OCI-LY7 (cell line): ENCODE measurements at regions not wholly inside any gene's neighbourhood (a gene's known extent, or its start where the extent isn't known, plus 50 kb on each side); places are given as distances from the start of the nearest gene placed in this dataset.

ENCODE experiments used
- BruUV-seq: library from RNA; stranded (reverse); fragments of 400-500 nt; replicated peaks from 2 replicates; lab custom pipeline; 2021; lab: Mats Ljungman, UMichigan
- CTCF ChIA-PET: fragments of 300-600 bp; sonication (Branson Sonifier 250); formaldehyde crosslinking; loops from one replicate; lab custom pipeline; 2022; ENCODE audit warnings: antibody characterized with exemption; ENCODE audit not compliant: unreplicated experiment; lab: Charles Lee
- POLR2A ChIA-PET: fragments of 300-600 bp; sonication (Branson Sonifier 250); formaldehyde crosslinking; loops from one replicate; lab custom pipeline; 2022; ENCODE audit warnings: antibody characterized with exemption; lab: Charles Lee
- DNase-seq: peaks from one replicate; pipeline ENCODE4 v3.0.0-alpha.2; 2015; ENCODE audit warnings: low spot score
- H2AFZ ChIP-seq: fragments of 200-600 bp; sonication (generic), shearing (Covaris generic); 2 replicates; pipeline ENCODE4 v1.6.1; 2014; ENCODE audit warnings: mild to moderate bottlenecking, antibody characterized with exemption, low read length, moderate library complexity
- H3K27ac ChIP-seq: fragments of 200-600 bp; sonication (generic); 2 replicates; pipeline ENCODE4 v1.5.1; 2014; ENCODE audit warnings: mixed run types, low read depth, mild to moderate bottlenecking, moderate library complexity, low read length, inconsistent platforms; ENCODE audit not compliant: poor library complexity, severe bottlenecking
- H3K36me3 ChIP-seq: fragments of 200-600 bp; sonication (generic); 2 replicates; pipeline ENCODE4 v1.6.1; 2014; ENCODE audit warnings: mild to moderate bottlenecking, antibody characterized with exemption, low read length, moderate library complexity, mixed read lengths; ENCODE audit not compliant: insufficient read depth
- H3K4me1 ChIP-seq: fragments of 200-600 bp; sonication (generic); 2 replicates; pipeline ENCODE4 v1.5.1; 2014; ENCODE audit warnings: mild to moderate bottlenecking, low read length; ENCODE audit not compliant: insufficient read depth, poor library complexity, severe bottlenecking
- H3K4me2 ChIP-seq: fragments of 200-600 bp; sonication (generic); 2 replicates; pipeline ENCODE4 v1.6.1; 2014; ENCODE audit warnings: mild to moderate bottlenecking, low read length
- H3K4me3 ChIP-seq: fragments of 200-600 bp; sonication (generic); 2 replicates; pipeline ENCODE4 v1.5.1; 2014; ENCODE audit warnings: mild to moderate bottlenecking, low read depth, low read length; ENCODE audit not compliant: poor library complexity, severe bottlenecking
- H3K79me2 ChIP-seq: fragments of 200-600 bp; sonication (generic); 2 replicates; pipeline ENCODE4 v1.6.1; 2016; ENCODE audit warnings: low read depth, mild to moderate bottlenecking, low read length, moderate library complexity, mixed read lengths; ENCODE audit not compliant: insufficient read depth
- H3K9me2 ChIP-seq: fragments of 200-600 bp; sonication (generic); 2 replicates; pipeline ENCODE4 v1.6.1; 2016; ENCODE audit warnings: mild to moderate bottlenecking, low read length, mixed read lengths; ENCODE audit not compliant: insufficient read depth
- H3K9me3 ChIP-seq: fragments of 200-600 bp; sonication (generic); 2 replicates; pipeline ENCODE4 v1.6.1; 2014; ENCODE audit warnings: mild to moderate bottlenecking, mixed run types, low read length, mixed read lengths
- H4K20me1 ChIP-seq: fragments of 200-600 bp; sonication (generic); 2 replicates; pipeline ENCODE4 v1.6.1; 2014; ENCODE audit warnings: mild to moderate bottlenecking, antibody characterized with exemption, low read length, moderate library complexity, mixed read lengths; ENCODE audit not compliant: insufficient read depth
- CTCF ChIP-seq: fragments of 200-600 bp; sonication (generic); conservative IDR thresholded peaks from 2 replicates; pipeline ENCODE4 v1.5.1; 2014; ENCODE audit warnings: mild to moderate bottlenecking, antibody characterized with exemption, low read length, moderate library complexity, mixed read lengths
- EZH2phosphoT487 ChIP-seq: fragments of 200-600 bp; sonication (generic); IDR thresholded peaks from 2 replicates; pipeline ENCODE4 v1.6.1; 2018; ENCODE audit warnings: low read depth, borderline replicate concordance, mild to moderate bottlenecking, mixed run types, antibody characterized with exemption, low read length, moderate library complexity, mixed read lengths
- intact Hi-C: fragments of 100-400 bp; cut with micrococcal nuclease; formaldehyde crosslinking; loops from one replicate; pipeline ENCODE4 v1.10.0; 2022; ENCODE audit not compliant: unreplicated experiment

GRCh38 chr22:48099671-48100070, 1337.2 kb downstream of the TBC1D22A start:
- Histone ChIP-seq H3K36me3 (no peaks in the 10 kb centered on the region; the same call in 1 of the 2 replicates), H3K9me2 (no peaks in the 10 kb centered on the region), H4K20me1 (no peaks in the 10 kb centered on the region), H3K79me2 (no peaks in the 10 kb centered on the region), H3K4me2 (peak overlapping the region; percentile 73), H3K9me3 (peaks cover 14% of the 10 kb centered on the region; the same call in 1 of the 2 replicates), H3K4me1 (peaks cover 80% of the 10 kb centered on the region), H3K27ac (peak overlapping the region; percentile 98), H3K4me3 (peak overlapping the region; percentile 58), H2AFZ (no peak overlapping the region; the same call in 1 of the 2 replicates)
- ChIA-PET POLR2A (interaction anchor here (0.8 to 0.9 kb wide), 2 partner anchors 30 to 168 kb away, joined by 4 read pairs; no protein-coding TSS in a partner anchor), CTCF (interaction anchor here (0.6 kb wide), 3 partner anchors 34 to 337 kb away, joined by 4 to 9 read pairs (median 5); no protein-coding TSS in a partner anchor)
- no peak for DNase-seq
- intact Hi-C loops: loop anchor here (2.0 to 5.0 kb wide), 2 partner anchors 345 to 733 kb away; no protein-coding TSS in a partner anchor
- TF ChIP-seq EZH2phosphoT487: no peak
- TF ChIP-seq CTCF: no peak
- BruUV-seq: no TSS peak

- Histone ChIP-seq H3K4me3 (peak overlapping the region; percentile 58), H3K9me3 (peaks cover 14% of the 10 kb centered on the region; the same call in 1 of the 2 replicates), H3K27ac (peak overlapping the region; percentile 98), H3K79me2 (no peaks in the 10 kb centered on the region), H3K4me2 (peak overlapping the region; percentile 73), H4K20me1 (no peaks in the 10 kb centered on the region), H2AFZ (no peak overlapping the region; the same call in 1 of the 2 replicates), H3K36me3 (no peaks in the 10 kb centered on the region; the same call in 1 of the 2 replicates), H3K9me2 (no peaks in the 10 kb centered on the region), H3K4me1 (peaks cover 80% of the 10 kb centered on the region)
- TF ChIP-seq CTCF (no peak), EZH2phosphoT487 (no peak)
- ChIA-PET POLR2A (interaction anchor here (0.8 to 0.9 kb wide), 2 partner anchors 30 to 167 kb away, joined by 4 read pairs; no protein-coding TSS in a partner anchor), CTCF (interaction anchor here (0.6 kb wide), 1 partner anchor 34 kb away, joined by 5 read pairs; no protein-coding TSS in a partner anchor)
- intact Hi-C loops: loop anchor here (2.0 to 5.0 kb wide), 2 partner anchors 346 to 733 kb away; no protein-coding TSS in a partner anchor
- peak; percentile 66 for DNase-seq
- no TSS peak for BruUV-seq
These were observed 1336.8 kb downstream of the TBC1D22A start for GRCh38 chr22:48099251-48099650.

- H4K20me1 ChIP-seq: no peaks in the 10 kb centered on the region
- TF ChIP-seq EZH2phosphoT487 (no peak), CTCF (no peak)
- H3K9me3 ChIP-seq: peaks cover 14% of the 10 kb centered on the region; the same call in 1 of the 2 replicates
- no peaks in the 10 kb centered on the region for H3K9me2 ChIP-seq
- H3K27ac ChIP-seq: peak overlapping the region; percentile 98
- H2AFZ ChIP-seq: peak overlapping the region; percentile 2; the same call in 1 of the 2 replicates
- H3K79me2 ChIP-seq: no peaks in the 10 kb centered on the region
- peaks cover 81% of the 10 kb centered on the region for H3K4me1 ChIP-seq
- intact Hi-C loops: loop anchor here (1.0 to 5.0 kb wide), 6 partner anchors 19 to 733 kb away; no protein-coding TSS in a partner anchor
- POLR2A ChIA-PET: interaction anchor here (0.9 kb wide), 1 partner anchor 30 kb away, joined by 4 read pairs; no protein-coding TSS in a partner anchor
- peak overlapping the region; percentile 73 for H3K4me2 ChIP-seq
- BruUV-seq: TSS peak; percentile 96
- H3K36me3 ChIP-seq: no peaks in the 10 kb centered on the region; the same call in 1 of the 2 replicates
- no peak for DNase-seq
- H3K4me3 ChIP-seq: peak overlapping the region; percentile 58
- CTCF ChIA-PET: no interaction called here
These were observed 1336.4 kb downstream of the TBC1D22A start for GRCh38 chr22:48098921-48099245.
